ENCODE measurements at regions not wholly inside any gene's neighbourhood (a gene's known extent, or its start where the extent isn't known, plus 50 kb on each side); places are given as distances from the start of the nearest gene placed in this dataset.

DNA sequence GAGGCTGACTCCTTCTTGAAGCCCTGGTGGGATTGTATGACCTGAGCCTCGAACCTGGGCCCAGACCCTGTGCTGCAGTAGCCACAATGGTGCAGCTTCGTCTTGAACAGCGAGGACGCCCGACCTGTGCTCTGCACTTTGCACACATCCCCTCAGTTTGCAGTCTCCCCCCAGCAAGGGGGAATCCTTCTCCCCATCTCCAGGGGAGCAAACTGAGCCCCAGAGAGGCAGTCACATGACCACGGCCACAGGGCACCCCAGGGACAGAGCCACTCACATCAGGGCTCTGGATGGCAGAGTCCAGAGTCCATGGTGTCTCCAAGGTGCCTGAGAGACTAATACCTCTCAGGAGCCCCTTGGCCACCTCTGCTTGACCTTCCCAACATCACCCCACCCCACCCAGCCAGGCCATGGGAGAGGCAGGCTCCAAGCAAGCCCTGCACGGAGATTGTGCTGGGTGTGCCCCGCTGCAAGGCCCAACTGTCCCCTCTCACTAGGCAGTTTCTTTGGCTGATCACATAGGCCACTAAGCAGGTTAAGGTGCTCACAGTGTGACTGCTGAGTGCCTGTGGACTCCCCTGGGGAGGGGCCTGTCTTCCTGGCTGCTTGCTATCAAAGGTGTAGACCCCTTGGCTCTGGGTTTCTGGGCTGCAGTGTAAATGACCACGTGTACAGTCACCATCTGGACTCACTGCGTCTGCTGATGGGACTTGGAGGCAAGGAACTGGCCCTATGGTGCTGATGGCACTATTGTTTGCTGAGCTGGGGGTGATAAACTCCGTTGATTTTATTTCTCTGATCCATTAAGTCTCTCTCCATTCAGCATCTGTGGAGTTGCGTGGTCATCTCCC is 398.1 kb downstream of the MATN1 start:
- H3K27ac ChIP-seq: no peak overlapping the region
- TF ChIP-seq, protein P1, sequence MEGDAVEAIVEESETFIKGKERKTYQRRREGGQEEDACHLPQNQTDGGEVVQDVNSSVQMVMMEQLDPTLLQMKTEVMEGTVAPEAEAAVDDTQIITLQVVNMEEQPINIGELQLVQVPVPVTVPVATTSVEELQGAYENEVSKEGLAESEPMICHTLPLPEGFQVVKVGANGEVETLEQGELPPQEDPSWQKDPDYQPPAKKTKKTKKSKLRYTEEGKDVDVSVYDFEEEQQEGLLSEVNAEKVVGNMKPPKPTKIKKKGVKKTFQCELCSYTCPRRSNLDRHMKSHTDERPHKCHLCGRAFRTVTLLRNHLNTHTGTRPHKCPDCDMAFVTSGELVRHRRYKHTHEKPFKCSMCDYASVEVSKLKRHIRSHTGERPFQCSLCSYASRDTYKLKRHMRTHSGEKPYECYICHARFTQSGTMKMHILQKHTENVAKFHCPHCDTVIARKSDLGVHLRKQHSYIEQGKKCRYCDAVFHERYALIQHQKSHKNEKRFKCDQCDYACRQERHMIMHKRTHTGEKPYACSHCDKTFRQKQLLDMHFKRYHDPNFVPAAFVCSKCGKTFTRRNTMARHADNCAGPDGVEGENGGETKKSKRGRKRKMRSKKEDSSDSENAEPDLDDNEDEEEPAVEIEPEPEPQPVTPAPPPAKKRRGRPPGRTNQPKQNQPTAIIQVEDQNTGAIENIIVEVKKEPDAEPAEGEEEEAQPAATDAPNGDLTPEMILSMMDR (IDR thresholded peaks at IDR 0.05; ENCODE audit: low read depth, low read length, missing control alignments): no peak
- no peak for DNase-seq
- H3K36me3 ChIP-seq (replicated peaks): no peaks in the 10 kb centered on the region
- no peak overlapping the region for H3K4me3 ChIP-seq (ENCODE audit: low read depth, low read length)
- in situ Hi-C loops (cut with HindIII; ENCODE audit: low pct_ligation_motif_present, low sequenced_read_pairs): no loop called here
- H3K27me3 ChIP-seq (replicated peaks): no peaks in the 10 kb centered on the region

DNA sequence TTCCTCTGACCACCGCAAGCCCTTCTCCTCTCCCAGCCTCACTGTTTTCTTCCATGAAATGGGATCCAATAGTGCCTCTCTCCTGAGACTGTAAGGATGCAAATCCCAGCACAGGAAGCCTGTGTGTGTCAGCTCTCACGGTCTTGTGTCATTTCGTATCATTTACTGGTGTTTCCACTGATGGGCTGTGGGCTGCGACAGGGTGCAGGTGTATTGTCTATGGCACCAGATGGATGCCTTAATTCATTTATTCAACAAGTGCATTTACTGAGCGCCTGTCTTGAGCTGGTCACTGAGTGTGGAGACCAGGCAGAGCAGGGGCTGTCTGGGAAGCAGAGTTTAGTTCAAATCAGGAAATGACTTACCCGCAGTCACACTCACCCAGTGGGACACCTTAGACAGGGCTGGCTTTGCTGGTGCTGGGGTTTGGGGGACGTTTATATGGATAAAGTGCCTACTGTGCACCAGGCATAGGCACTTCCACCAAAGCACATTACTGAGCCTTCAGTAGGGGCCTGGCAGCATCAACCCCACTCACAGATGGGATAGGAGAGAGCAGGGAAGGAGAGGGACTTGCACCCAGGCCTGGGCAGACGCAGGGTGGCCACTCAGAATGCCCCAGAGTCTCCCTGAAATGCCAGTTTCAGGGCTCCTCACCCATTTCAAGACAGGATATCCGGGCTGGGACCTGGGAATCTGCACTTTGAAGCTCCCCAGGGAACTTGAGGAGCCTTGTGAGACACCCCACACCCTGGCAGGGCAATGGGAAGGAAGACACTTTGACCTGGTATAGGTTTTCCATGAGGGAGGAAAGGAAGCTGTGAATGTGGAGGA is 398.9 kb downstream of the MATN1 start:
- TF ChIP-seq, protein P1 (IDR thresholded peaks at IDR 0.05; ENCODE audit: low read depth, low read length, missing control alignments): no peak
- no peak for DNase-seq
- H3K27me3 ChIP-seq (replicated peaks): no peaks in the 10 kb centered on the region
- no peak overlapping the region for H3K27ac ChIP-seq
- in situ Hi-C loops (cut with HindIII; ENCODE audit: low pct_ligation_motif_present, low sequenced_read_pairs): no loop called here
- no peak overlapping the region for H3K4me3 ChIP-seq (ENCODE audit: low read depth, low read length)
- no peaks in the 10 kb centered on the region for H3K36me3 ChIP-seq (replicated peaks)

DNA sequence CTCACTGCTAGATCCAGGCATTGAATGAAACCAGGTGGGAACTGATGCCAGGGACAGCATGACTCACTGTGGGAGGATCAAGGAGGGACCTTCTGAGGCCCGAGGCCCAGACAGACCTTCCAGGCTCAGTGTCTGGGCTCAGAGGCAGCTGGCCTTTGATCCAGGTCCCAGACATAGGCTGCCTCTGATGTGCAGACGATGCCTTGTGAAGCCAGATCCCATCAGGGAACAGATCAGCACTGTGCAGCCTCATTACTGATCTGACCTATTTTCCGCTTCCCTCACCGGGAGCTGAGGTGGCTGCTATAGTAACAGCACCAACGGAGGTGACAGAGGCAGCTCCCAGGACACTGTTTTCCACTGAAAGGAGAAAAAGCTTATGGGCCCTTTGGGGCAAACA is 399.5 kb downstream of the MATN1 start:
- in situ Hi-C loops (cut with HindIII; ENCODE audit: low pct_ligation_motif_present, low sequenced_read_pairs): no loop called here
- H3K4me3 ChIP-seq (ENCODE audit: low read depth, low read length): no peak overlapping the region
- no peak for DNase-seq

DNA sequence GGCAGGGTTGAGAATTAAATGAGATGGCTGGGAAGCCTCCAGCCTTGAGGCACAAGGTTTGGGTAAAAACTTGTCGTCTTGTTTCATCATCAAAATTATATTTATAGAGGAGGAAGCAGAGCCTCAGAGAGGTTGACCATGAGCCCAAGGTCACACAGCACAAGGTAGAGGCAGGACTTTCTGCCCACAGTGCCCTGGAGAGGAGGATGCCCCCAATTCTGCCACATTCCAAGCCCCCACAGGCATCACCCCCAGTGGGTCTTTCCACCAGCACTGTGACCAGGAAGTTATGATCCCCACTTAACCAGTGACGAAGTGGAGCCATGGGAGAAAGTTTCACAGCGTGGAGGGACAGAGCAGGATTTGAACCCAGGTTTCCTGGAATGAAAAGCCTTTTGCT is 400.0 kb downstream of the MATN1 start:
- no peaks in the 10 kb centered on the region for H3K27me3 ChIP-seq (replicated peaks)
- H3K36me3 ChIP-seq (replicated peaks): no peaks in the 10 kb centered on the region
- DNase-seq: no peak
- TF ChIP-seq, protein P1 (IDR thresholded peaks at IDR 0.05; ENCODE audit: low read depth, low read length, missing control alignments): no peak
- in situ Hi-C loops (cut with HindIII; ENCODE audit: low pct_ligation_motif_present, low sequenced_read_pairs): no loop called here
- H3K27ac ChIP-seq: no peak overlapping the region
- H3K4me3 ChIP-seq (ENCODE audit: low read depth, low read length): no peak overlapping the region

More for the DNA sequence above, 399.5 kb downstream of the MATN1 start:
- Histone ChIP-seq H3K27ac (no peak overlapping the region), H3K27me3 (replicated peaks) (no peaks in the 10 kb centered on the region), H3K36me3 (replicated peaks) (no peaks in the 10 kb centered on the region)
- TF ChIP-seq, protein P1 (IDR thresholded peaks at IDR 0.05; ENCODE audit: low read depth, low read length, missing control alignments): no peak

DNA sequence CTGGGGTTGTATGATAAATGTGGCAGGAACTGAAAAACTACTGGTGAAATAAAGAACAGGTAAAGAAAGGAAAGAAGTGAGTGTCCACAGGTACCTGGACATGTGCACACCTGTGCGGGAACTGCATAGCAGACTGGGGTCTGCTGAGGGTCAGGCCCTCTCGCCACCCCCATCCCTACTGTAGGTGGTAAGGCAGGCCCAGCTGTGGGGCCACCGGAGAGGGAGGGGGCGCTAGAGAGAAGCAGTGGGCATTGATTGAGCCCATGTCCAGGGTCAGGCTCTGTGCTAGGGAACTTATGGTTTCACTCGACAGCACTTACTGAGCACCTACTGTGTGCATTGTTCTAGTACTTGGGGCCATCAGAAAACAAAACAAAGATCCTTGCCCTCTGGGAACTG is 400.5 kb downstream of the MATN1 start:
- TF ChIP-seq, protein P1 (IDR thresholded peaks at IDR 0.05; ENCODE audit: low read depth, low read length, missing control alignments): no peak
- in situ Hi-C loops (cut with HindIII; ENCODE audit: low pct_ligation_motif_present, low sequenced_read_pairs): no loop called here

More for the DNA sequence above, 400.5 kb downstream of the MATN1 start:
- no peak for DNase-seq
- Histone ChIP-seq H3K4me3 (ENCODE audit: low read depth, low read length) (no peak overlapping the region), H3K36me3 (replicated peaks) (no peaks in the 10 kb centered on the region), H3K27ac (no peak overlapping the region), H3K27me3 (replicated peaks) (no peaks in the 10 kb centered on the region)
